ENCODE measurements at regions not wholly inside any gene's neighbourhood (a gene's known extent, or its start where the extent isn't known, plus 50 kb on each side); places are given as distances from the start of the nearest gene placed in this dataset.

DNA sequence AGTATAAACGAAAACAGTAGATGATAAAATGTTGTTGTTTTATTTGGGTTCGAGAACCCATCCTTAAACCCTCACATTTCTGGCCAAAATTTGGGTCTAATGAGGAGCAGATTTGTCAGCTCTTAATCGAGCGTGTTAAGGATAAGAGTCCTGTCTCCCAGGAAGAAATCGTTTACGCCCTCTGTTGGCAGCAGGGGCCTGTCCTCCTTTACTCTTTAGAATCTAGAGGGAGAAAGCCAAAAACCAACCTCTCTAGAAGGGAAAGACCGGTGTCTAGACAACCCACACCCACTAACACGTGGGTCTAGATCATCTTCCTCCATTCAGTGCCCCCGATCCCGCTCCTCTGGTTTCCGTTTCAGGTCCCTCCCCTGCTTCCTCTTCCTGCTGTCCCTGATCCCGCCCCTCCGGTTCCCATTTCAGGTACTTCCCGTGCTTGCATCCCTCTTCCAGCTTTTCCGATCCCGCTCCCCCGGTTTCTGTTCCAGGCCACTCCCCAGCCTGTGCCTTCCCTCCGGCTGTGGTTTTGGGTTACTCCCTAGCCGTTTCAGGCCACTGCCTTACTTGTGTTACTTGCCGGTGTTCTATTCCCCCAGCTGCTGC lies 339.1 kb downstream of the PAPSS1 start:
- no peaks in the 10 kb centered on the region for H3F3A ChIP-seq (ENCODE audit: control insufficient read depth, insufficient read depth)
- no peaks in the 10 kb centered on the region for H3K4me1 ChIP-seq (ENCODE audit: control insufficient read depth, low read length)
- H3K27me3 ChIP-seq (ENCODE audit: control insufficient read depth, low read length) = no peaks in the 10 kb centered on the region
- no peak overlapping the region for H3K4me2 ChIP-seq (ENCODE audit: low read length)
- TF ChIP-seq EZH2phosphoT487 (IDR thresholded peaks at IDR 0.05; ENCODE audit: borderline replicate concordance, low read length) (no peak), CTCF (IDR thresholded peaks at IDR 0.05; ENCODE audit: low read depth, low read length, poor library complexity, severe bottlenecking) (no peak)
- no peaks in the 10 kb centered on the region for H3K36me3 ChIP-seq (ENCODE audit: control insufficient read depth, low read length)
- no peaks in the 10 kb centered on the region for H4K20me1 ChIP-seq (ENCODE audit: control insufficient read depth, insufficient read depth, low read depth, low read length)
- H3K4me3 ChIP-seq (ENCODE audit: low read length) = no peak overlapping the region
- no peaks in the 10 kb centered on the region for H3K9me2 ChIP-seq (replicated peaks; ENCODE audit: control insufficient read depth, low read length)
- no peaks in the 10 kb centered on the region for H3K79me2 ChIP-seq (ENCODE audit: control insufficient read depth, low read length)
- H3K27ac ChIP-seq (ENCODE audit: low read depth, low read length) = no peak overlapping the region
- H3K9me3 ChIP-seq (ENCODE audit: control insufficient read depth, insufficient read depth, low read length) = no peaks in the 10 kb centered on the region

GRCh38 chr4:107380190-107380589 lies 339.8 kb downstream of the PAPSS1 start:
- Histone ChIP-seq H3K4me2 (ENCODE audit: low read length) (no peak overlapping the region), H3K9me2 (replicated peaks; ENCODE audit: control insufficient read depth, low read length) (no peaks in the 10 kb centered on the region), H3K79me2 (ENCODE audit: control insufficient read depth, low read length) (no peaks in the 10 kb centered on the region), H3K27me3 (ENCODE audit: control insufficient read depth, low read length) (no peaks in the 10 kb centered on the region), H3K36me3 (ENCODE audit: control insufficient read depth, low read length) (no peaks in the 10 kb centered on the region), H3K9me3 (ENCODE audit: control insufficient read depth, insufficient read depth, low read length) (no peaks in the 10 kb centered on the region), H3K27ac (ENCODE audit: low read depth, low read length) (no peak overlapping the region), H3F3A (ENCODE audit: control insufficient read depth, insufficient read depth) (no peaks in the 10 kb centered on the region), H3K4me3 (ENCODE audit: low read length) (no peak overlapping the region), H4K20me1 (ENCODE audit: control insufficient read depth, insufficient read depth, low read depth, low read length) (no peaks in the 10 kb centered on the region), H3K4me1 (ENCODE audit: control insufficient read depth, low read length) (no peaks in the 10 kb centered on the region)
- no peak for TF ChIP-seq EZH2phosphoT487 (IDR thresholded peaks at IDR 0.05; ENCODE audit: borderline replicate concordance, low read length)
- TF ChIP-seq CTCF (IDR thresholded peaks at IDR 0.05; ENCODE audit: low read depth, low read length, poor library complexity, severe bottlenecking) = no peak

- Histone ChIP-seq H3K9me2 (replicated peaks; ENCODE audit: control insufficient read depth, low read length) (no peaks in the 10 kb centered on the region), H3K4me1 (ENCODE audit: control insufficient read depth, low read length) (no peaks in the 10 kb centered on the region), H3K4me2 (ENCODE audit: low read length) (no peak overlapping the region), H3F3A (ENCODE audit: control insufficient read depth, insufficient read depth) (no peaks in the 10 kb centered on the region), H3K9me3 (ENCODE audit: control insufficient read depth, insufficient read depth, low read length) (no peaks in the 10 kb centered on the region), H3K27me3 (ENCODE audit: control insufficient read depth, low read length) (no peaks in the 10 kb centered on the region), H3K4me3 (ENCODE audit: low read length) (no peak overlapping the region), H3K79me2 (ENCODE audit: control insufficient read depth, low read length) (no peaks in the 10 kb centered on the region), H3K36me3 (ENCODE audit: control insufficient read depth, low read length) (no peaks in the 10 kb centered on the region), H3K27ac (ENCODE audit: low read depth, low read length) (no peak overlapping the region), H4K20me1 (ENCODE audit: control insufficient read depth, insufficient read depth, low read depth, low read length) (no peaks in the 10 kb centered on the region)
- no peak for TF ChIP-seq EZH2phosphoT487 (IDR thresholded peaks at IDR 0.05; ENCODE audit: borderline replicate concordance, low read length)
- TF ChIP-seq CTCF (IDR thresholded peaks at IDR 0.05; ENCODE audit: low read depth, low read length, poor library complexity, severe bottlenecking) = no peak
Measured at GRCh38 chr4:107379054-107379869, 340.8 kb downstream of the PAPSS1 start.

Data from DOHH2 (cell line).